Mucosa of gallbladder (tissue), 1 donor: ENCODE measurements at regions not wholly inside any gene's neighbourhood (a gene's known extent, or its start where the extent isn't known, plus 50 kb on each side); places are given as distances from the start of the nearest gene placed in this dataset.
"Not testable (repeated sequence)": the region's sequence is repeated elsewhere in the genome, so short reads cannot be mapped to it uniquely, and the experiment has no call there.

Experiments used
- DNase-seq: peaks from one replicate; pipeline ENCODE4 v3.0.0-alpha.2; 2020; ENCODE audit warnings: low spot score
- donor health status: DM: no; HTN: no; CAD: no.

- no peak for DNase-seq
Measured at GRCh38 chr20:11173916-11174315, 500.1 kb upstream of the JAG1 start.

- no peak for DNase-seq
Measured at GRCh38 chr20:11174861-11175260, 501.1 kb upstream of the JAG1 start.

GRCh38 chr20:11176431-11176830, 502.6 kb upstream of the JAG1 start:
- no peak for DNase-seq

GRCh38 chr20:11178946-11179654, 505.3 kb upstream of the JAG1 start:
- no peak for DNase-seq

GRCh38 chr20:11180186-11180585, 506.4 kb upstream of the JAG1 start:
- no peak for DNase-seq

GRCh38 chr20:11181129-11181528, 507.3 kb upstream of the JAG1 start:
- DNase-seq = not testable (repeated sequence)

- no peak for DNase-seq
Measured at GRCh38 chr20:11181966-11182365, 508.2 kb upstream of the JAG1 start.

GRCh38 chr20:11182720-11183119, 508.9 kb upstream of the JAG1 start:
- no peak for DNase-seq

GRCh38 chr20:11186301-11187008, 512.7 kb upstream of the JAG1 start:
- no peak for DNase-seq

GRCh38 chr20:11188843-11189603, 515.2 kb upstream of the JAG1 start:
- no peak for DNase-seq

- no peak for DNase-seq
Measured at GRCh38 chr20:11190741-11191140, 516.9 kb upstream of the JAG1 start.

GRCh38 chr20:11192106-11192505, 518.3 kb upstream of the JAG1 start:
- DNase-seq = no peak

- DNase-seq = no peak
Measured at GRCh38 chr20:11193241-11193640, 519.4 kb upstream of the JAG1 start.

- DNase-seq = no peak
Measured at GRCh38 chr20:11195169-11195568, 521.4 kb upstream of the JAG1 start.

GRCh38 chr20:11195899-11196558, 522.2 kb upstream of the JAG1 start:
- no peak for DNase-seq

- DNase-seq = no peak
Measured at GRCh38 chr20:11197851-11198250, 524.1 kb upstream of the JAG1 start.

GRCh38 chr20:11200423-11200822, 526.6 kb upstream of the JAG1 start:
- DNase-seq = no peak

GRCh38 chr20:11204926-11205768, 531.3 kb upstream of the JAG1 start:
- DNase-seq = peak; percentile 69

GRCh38 chr20:11205769-11206362, 532.1 kb upstream of the JAG1 start:
- no peak for DNase-seq

- peak; percentile 87 for DNase-seq
Measured at GRCh38 chr20:11207749-11208502, 534.1 kb upstream of the JAG1 start.
